Hepatocyte (in vitro differentiated cells): ENCODE measurements at regions not wholly inside any gene's neighbourhood (a gene's known extent, or its start where the extent isn't known, plus 50 kb on each side); places are given as distances from the start of the nearest gene placed in this dataset.

Experiments
- EZH2 ChIP-seq: fragments of 200-600 bp; sonication (generic); IDR thresholded peaks from 2 replicates; pipeline ENCODE4 v1.6.1; 2016; ENCODE audit warnings: antibody characterized with exemption, mild to moderate bottlenecking, borderline replicate concordance
- EZH2phosphoT487 ChIP-seq: fragments of 200-600 bp; sonication (generic); IDR thresholded peaks from one replicate; pipeline ENCODE4 v1.6.1; 2018; ENCODE audit warnings: antibody characterized with exemption, mild to moderate bottlenecking, low read depth, moderate library complexity; ENCODE audit not compliant: unreplicated experiment, severe bottlenecking
- TF ChIP-seq, protein P1 (sequence below): fragments of 200-600 bp; sonication (generic); IDR thresholded peaks from 2 replicates; pipeline ENCODE4 v1.5.1; 2016; ENCODE audit warnings: antibody characterized with exemption, mild to moderate bottlenecking; ENCODE audit not compliant: poor library complexity

DNA sequence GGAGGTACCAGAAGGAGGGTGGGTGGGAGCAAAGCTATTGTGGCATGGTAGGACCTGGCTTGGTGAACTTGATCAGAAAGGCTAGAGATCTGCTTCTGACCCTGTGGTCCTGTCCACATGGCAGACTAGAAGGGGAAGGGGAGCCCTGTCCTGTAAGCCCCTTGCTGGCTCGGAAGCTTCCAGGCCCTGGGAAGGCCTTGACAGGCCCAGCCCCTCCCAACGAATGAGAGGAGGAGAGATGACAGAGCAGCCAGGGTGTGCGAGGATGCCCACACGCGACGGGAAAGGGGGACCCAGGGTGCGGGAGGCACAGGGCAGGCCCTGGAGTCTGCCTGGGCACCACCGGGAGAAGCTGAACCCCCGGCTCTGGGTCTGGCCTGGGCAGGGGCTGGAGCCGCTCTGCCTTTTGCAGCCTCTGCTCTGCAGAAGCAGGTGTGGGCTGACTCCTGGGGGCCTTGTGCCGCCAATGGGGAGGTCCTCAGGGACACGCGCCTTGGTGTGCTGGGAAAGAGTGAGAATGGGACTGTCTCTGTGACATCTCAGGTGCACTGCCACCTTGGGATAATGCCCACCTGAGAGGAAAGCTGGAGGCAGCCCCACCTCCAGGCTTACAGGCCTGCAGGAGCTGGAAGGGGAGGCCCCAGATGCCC lies 1447.5 kb downstream of the BRD1 start:
- TF ChIP-seq, protein P1, sequence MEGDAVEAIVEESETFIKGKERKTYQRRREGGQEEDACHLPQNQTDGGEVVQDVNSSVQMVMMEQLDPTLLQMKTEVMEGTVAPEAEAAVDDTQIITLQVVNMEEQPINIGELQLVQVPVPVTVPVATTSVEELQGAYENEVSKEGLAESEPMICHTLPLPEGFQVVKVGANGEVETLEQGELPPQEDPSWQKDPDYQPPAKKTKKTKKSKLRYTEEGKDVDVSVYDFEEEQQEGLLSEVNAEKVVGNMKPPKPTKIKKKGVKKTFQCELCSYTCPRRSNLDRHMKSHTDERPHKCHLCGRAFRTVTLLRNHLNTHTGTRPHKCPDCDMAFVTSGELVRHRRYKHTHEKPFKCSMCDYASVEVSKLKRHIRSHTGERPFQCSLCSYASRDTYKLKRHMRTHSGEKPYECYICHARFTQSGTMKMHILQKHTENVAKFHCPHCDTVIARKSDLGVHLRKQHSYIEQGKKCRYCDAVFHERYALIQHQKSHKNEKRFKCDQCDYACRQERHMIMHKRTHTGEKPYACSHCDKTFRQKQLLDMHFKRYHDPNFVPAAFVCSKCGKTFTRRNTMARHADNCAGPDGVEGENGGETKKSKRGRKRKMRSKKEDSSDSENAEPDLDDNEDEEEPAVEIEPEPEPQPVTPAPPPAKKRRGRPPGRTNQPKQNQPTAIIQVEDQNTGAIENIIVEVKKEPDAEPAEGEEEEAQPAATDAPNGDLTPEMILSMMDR = no peak
- no peak for TF ChIP-seq EZH2phosphoT487
- no peak for TF ChIP-seq EZH2
